T-helper 2 cell treated with Interferon-gamma antibody and Interleukin-4, amounts not matched to agents 5 μg/mL and 100 μg/mL, for 36 hours (primary cell): ENCODE measurements at regions not wholly inside any gene's neighbourhood (a gene's known extent, or its start where the extent isn't known, plus 50 kb on each side); places are given as distances from the start of the nearest gene placed in this dataset.

Experiments
- DNase-seq: peaks from one replicate; pipeline ENCODE4 v3.0.0; 2021; ENCODE audit warnings: low spot score
- H3K27ac Mint-ChIP-seq: one replicate; pipeline ENCODE4 v1.8.0; 2021; ENCODE audit warnings: mild to moderate bottlenecking, mixed read lengths
- H3K27me3 Mint-ChIP-seq: one replicate; pipeline ENCODE4 v1.8.0; 2021; ENCODE audit warnings: low read depth, mixed read lengths
- H3K36me3 Mint-ChIP-seq: one replicate; pipeline ENCODE4 v1.8.0; 2021; ENCODE audit warnings: low read depth, mixed read lengths
- H3K4me1 Mint-ChIP-seq: one replicate; pipeline ENCODE4 v1.8.0; 2021; ENCODE audit warnings: low read depth, mixed read lengths
- H3K4me3 Mint-ChIP-seq: one replicate; pipeline ENCODE4 v1.8.0; 2022; ENCODE audit warnings: mild to moderate bottlenecking, moderate library complexity, mixed read lengths
- H3K9me3 Mint-ChIP-seq: one replicate; pipeline ENCODE4 v1.8.0; 2021; ENCODE audit warnings: mixed read lengths

- no peak for DNase-seq
- no peaks in the 10 kb centered on the region for H3K9me3 Mint-ChIP-seq
- no peak overlapping the region for H3K27ac Mint-ChIP-seq
- no peak overlapping the region for H3K4me3 Mint-ChIP-seq
- no peaks in the 10 kb centered on the region for H3K4me1 Mint-ChIP-seq
- H3K36me3 Mint-ChIP-seq, result no peaks in the 10 kb centered on the region
- peaks cover 2% of the 10 kb centered on the region for H3K27me3 Mint-ChIP-seq
Measured at GRCh38 chr2:143889216-143889615, 630.7 kb downstream of the ZEB2 start.

GRCh38 chr2:143885461-143885860, 634.5 kb downstream of the ZEB2 start:
- no peak overlapping the region for H3K27ac Mint-ChIP-seq
- peaks cover 8% of the 10 kb centered on the region for H3K27me3 Mint-ChIP-seq
- no peak for DNase-seq
- H3K36me3 Mint-ChIP-seq, result no peaks in the 10 kb centered on the region
- H3K4me3 Mint-ChIP-seq, result no peak overlapping the region
- no peaks in the 10 kb centered on the region for H3K9me3 Mint-ChIP-seq
- no peaks in the 10 kb centered on the region for H3K4me1 Mint-ChIP-seq

GRCh38 chr2:143881246-143881645, 638.7 kb downstream of the ZEB2 start:
- Mint-ChIP-seq H3K4me1 (no peaks in the 10 kb centered on the region), H3K4me3 (no peak overlapping the region), H3K27me3 (peaks cover 6% of the 10 kb centered on the region), H3K36me3 (no peaks in the 10 kb centered on the region), H3K27ac (no peak overlapping the region), H3K9me3 (no peaks in the 10 kb centered on the region)
- no peak for DNase-seq

- H3K4me1 Mint-ChIP-seq, result no peaks in the 10 kb centered on the region
- H3K27me3 Mint-ChIP-seq, result peaks cover 2% of the 10 kb centered on the region
- DNase-seq, result no peak
- H3K4me3 Mint-ChIP-seq, result no peak overlapping the region
- H3K27ac Mint-ChIP-seq, result no peak overlapping the region
- no peaks in the 10 kb centered on the region for H3K9me3 Mint-ChIP-seq
- H3K36me3 Mint-ChIP-seq, result no peaks in the 10 kb centered on the region
Measured at GRCh38 chr2:143877876-143878530, 641.9 kb downstream of the ZEB2 start.

DNA sequence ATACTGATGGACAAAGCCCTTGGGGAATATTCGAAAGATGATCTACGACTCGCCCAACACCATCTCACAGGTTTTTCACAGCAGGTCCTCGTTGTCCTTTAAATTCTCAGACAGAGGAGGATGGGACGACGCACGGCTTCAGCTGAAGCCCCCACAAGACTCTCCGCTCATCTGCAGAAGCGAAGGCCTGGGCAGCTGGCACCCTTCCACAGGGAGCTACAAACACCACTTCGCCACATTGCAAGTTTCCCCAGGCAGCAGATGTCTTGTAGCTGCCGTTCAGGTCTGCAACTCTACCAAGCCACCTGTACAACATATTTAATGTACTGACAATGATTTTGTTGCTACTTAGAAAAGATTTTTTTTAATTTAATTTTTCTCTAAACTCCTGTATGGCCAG, 642.9 kb downstream of the ZEB2 start:
- Mint-ChIP-seq H3K9me3 (no peaks in the 10 kb centered on the region), H3K4me1 (no peaks in the 10 kb centered on the region), H3K4me3 (no peak overlapping the region), H3K36me3 (no peaks in the 10 kb centered on the region), H3K27ac (no peak overlapping the region), H3K27me3 (no peaks in the 10 kb centered on the region)
- DNase-seq, result no peak

GRCh38 chr2:143875295-143876233, 644.4 kb downstream of the ZEB2 start:
- Mint-ChIP-seq H3K27me3 (peaks cover 5% of the 10 kb centered on the region), H3K9me3 (peaks cover 5% of the 10 kb centered on the region), H3K36me3 (no peaks in the 10 kb centered on the region), H3K4me3 (no peak overlapping the region), H3K4me1 (no peaks in the 10 kb centered on the region), H3K27ac (no peak overlapping the region)
- DNase-seq, result no peak

DNA sequence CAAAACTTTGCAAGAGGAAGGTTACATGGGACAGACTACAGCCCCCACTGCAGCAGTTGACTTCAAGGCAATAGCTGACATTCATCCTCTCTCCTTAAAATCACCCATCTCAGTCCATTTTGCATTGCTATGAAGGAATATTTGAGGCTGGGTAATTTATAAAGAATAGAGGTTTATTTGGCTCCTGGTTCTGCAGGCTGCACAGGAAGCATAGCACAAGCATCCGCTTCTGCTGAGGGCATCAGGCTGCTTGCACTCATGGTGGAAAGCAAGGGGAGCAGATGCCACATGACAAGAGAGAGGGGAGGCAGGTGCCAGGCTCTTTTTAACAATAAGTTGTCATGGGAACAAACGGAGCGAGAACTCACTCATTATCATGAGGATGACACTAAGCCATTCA, 646.0 kb downstream of the ZEB2 start:
- no peaks in the 10 kb centered on the region for H3K4me1 Mint-ChIP-seq
- H3K4me3 Mint-ChIP-seq, result no peak overlapping the region

DNA sequence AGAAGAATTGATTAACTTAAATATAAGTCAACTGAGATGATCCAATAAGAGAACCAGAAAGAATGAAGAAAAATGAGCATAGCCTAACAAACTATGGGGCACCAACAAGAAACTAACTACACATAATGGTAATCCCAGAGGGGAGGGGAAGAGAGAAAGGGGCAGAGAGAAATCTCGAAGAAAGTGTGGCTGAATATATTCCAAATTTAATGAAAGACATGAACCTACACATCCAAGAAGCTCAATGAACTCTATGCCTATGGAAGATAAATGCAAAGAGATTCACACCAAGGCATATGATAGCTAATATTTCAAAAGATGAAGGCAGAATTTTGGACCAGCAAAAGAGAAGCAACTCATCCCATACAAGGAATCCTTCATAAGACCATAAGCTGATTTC, 649.2 kb downstream of the ZEB2 start:
- H3K27ac Mint-ChIP-seq, result no peak overlapping the region
- no peaks in the 10 kb centered on the region for H3K4me1 Mint-ChIP-seq
- peaks cover 11% of the 10 kb centered on the region for H3K9me3 Mint-ChIP-seq
- H3K4me3 Mint-ChIP-seq, result no peak overlapping the region
- no peaks in the 10 kb centered on the region for H3K36me3 Mint-ChIP-seq
- peaks cover 5% of the 10 kb centered on the region for H3K27me3 Mint-ChIP-seq
- no peak for DNase-seq

More for the DNA sequence above, 646.0 kb downstream of the ZEB2 start:
- H3K27me3 Mint-ChIP-seq, result peaks cover 5% of the 10 kb centered on the region
- H3K9me3 Mint-ChIP-seq, result peaks cover 8% of the 10 kb centered on the region
- H3K27ac Mint-ChIP-seq, result no peak overlapping the region
- DNase-seq, result no peak
- no peaks in the 10 kb centered on the region for H3K36me3 Mint-ChIP-seq

DNA sequence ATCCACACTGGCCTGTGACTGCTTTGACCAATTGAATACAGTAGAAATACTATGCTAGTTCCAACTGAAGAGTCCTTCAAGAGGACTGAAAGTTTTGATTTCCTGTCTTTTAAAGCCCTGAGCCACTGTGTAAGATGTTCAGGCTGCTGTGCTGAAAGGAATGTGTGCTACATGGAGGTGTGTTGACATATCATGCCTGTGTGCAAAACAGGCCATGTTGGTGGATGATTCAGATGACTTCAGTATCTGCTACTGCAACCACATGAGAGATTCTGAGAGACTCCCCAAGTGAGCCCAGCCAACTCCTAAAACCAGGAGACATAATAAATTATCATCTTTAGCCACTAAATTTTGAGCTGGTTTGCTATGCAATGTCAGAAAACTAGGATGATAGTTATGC, 662.9 kb downstream of the ZEB2 start:
- Mint-ChIP-seq H3K9me3 (peaks cover 5% of the 10 kb centered on the region), H3K27ac (no peak overlapping the region), H3K27me3 (peaks cover 3% of the 10 kb centered on the region), H3K4me1 (no peaks in the 10 kb centered on the region), H3K36me3 (no peaks in the 10 kb centered on the region), H3K4me3 (no peak overlapping the region)
- DNase-seq, result no peak

DNA sequence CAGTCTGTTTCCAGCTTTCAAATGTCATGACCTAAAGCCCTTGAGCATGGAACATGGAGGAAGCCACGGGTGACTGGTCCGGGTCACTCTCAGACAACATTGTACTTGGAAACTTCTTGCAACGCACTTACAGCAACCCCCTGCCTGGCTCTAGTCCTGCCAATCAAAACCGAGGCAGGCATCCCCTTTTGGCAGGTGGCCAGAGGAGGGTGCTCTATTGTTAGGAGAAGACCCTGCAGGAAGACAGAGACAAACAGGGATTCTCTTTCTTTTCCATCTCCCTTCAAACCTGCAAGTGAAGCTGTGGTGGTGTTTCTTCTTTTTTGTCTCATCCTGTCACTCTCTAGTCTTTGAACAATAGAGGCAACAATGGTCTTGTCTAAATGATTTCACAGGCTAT, 667.2 kb downstream of the ZEB2 start:
- H3K9me3 Mint-ChIP-seq, result no peaks in the 10 kb centered on the region
- H3K27ac Mint-ChIP-seq, result no peak overlapping the region
- H3K27me3 Mint-ChIP-seq, result peaks cover 12% of the 10 kb centered on the region
- no peak overlapping the region for H3K4me3 Mint-ChIP-seq
- H3K36me3 Mint-ChIP-seq, result no peaks in the 10 kb centered on the region
- no peak for DNase-seq
- no peaks in the 10 kb centered on the region for H3K4me1 Mint-ChIP-seq

DNA sequence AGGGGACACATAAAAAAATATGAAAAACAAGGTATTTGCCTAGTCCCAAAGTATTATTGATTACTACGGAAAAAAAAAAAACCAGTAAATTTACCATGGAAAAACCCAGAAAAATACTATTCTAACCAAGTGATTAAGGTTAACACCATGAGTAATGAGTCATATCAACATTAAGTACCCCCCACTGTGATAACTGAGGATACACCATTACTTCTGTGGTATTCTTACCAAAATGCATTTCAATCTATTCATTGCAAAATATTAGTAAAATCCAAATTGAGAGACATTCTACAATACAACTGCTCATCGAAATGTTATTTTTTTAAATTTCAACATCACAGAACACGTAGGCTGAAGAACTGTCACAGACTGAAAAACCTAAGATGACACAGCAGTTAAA, 669.8 kb downstream of the ZEB2 start:
- Mint-ChIP-seq H3K36me3 (no peaks in the 10 kb centered on the region), H3K27ac (no peak overlapping the region), H3K9me3 (no peaks in the 10 kb centered on the region), H3K27me3 (peaks cover 17% of the 10 kb centered on the region), H3K4me3 (no peak overlapping the region), H3K4me1 (no peaks in the 10 kb centered on the region)
- DNase-seq, result no peak

DNA sequence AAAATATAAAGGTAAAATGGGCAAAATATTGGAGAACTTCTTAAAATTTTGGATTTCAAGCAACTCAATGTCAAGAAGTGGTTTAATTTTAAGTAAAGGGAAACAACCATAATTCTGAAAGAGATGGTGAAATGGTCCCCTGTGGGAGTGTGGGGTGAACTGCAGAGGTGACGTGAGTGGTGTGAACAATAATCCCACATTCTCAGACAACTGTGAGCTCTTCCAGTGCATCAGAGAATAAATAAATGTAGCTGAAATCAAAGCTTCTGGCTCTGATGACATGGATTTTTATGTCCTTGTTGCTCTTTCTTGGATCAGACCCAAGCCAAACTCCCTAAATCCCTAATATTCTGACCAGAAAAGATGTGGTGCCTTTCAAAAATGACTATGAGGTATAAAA, 672.7 kb downstream of the ZEB2 start:
- peaks cover 19% of the 10 kb centered on the region for H3K27me3 Mint-ChIP-seq
- no peaks in the 10 kb centered on the region for H3K4me1 Mint-ChIP-seq
- H3K27ac Mint-ChIP-seq, result no peak overlapping the region
- no peak overlapping the region for H3K4me3 Mint-ChIP-seq
- H3K9me3 Mint-ChIP-seq, result no peaks in the 10 kb centered on the region
- no peak for DNase-seq
- H3K36me3 Mint-ChIP-seq, result no peaks in the 10 kb centered on the region

GRCh38 chr2:143844986-143845385, 674.9 kb downstream of the ZEB2 start:
- H3K4me3 Mint-ChIP-seq, result no peak overlapping the region
- H3K9me3 Mint-ChIP-seq, result no peaks in the 10 kb centered on the region
- H3K27ac Mint-ChIP-seq, result no peak overlapping the region
- peaks cover 19% of the 10 kb centered on the region for H3K27me3 Mint-ChIP-seq
- no peaks in the 10 kb centered on the region for H3K36me3 Mint-ChIP-seq
- H3K4me1 Mint-ChIP-seq, result no peaks in the 10 kb centered on the region
- no peak for DNase-seq

DNA sequence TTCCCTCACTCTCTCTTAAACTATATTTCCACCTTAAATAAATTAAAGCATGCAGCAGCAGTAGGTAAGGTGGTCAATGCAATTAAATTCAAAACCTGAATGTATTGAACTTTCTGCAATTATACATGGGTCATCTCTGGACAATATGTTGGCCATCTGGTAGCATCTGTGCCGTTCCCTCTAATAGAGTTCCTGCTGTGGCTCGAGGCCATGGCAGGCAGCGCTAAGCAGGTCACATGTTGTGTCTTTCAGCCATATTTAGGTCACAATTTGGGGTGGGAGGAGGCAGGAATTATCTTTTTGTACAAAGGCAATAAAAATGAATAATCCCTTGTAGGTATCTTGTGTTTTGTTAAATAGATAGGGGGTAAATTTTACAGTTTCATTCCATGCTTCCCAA, 676.2 kb downstream of the ZEB2 start:
- Mint-ChIP-seq H3K27me3 (peaks cover 17% of the 10 kb centered on the region), H3K4me3 (no peak overlapping the region), H3K9me3 (no peaks in the 10 kb centered on the region), H3K27ac (no peak overlapping the region), H3K4me1 (no peaks in the 10 kb centered on the region), H3K36me3 (no peaks in the 10 kb centered on the region)
- DNase-seq, result no peak
